OCI-LY1 (cell line): ENCODE measurements at regions not wholly inside any gene's neighbourhood (a gene's known extent, or its start where the extent isn't known, plus 50 kb on each side); places are given as distances from the start of the nearest gene placed in this dataset.

Experiments used
- H2AFZ ChIP-seq: fragments of 200-600 bp; sonication (generic), shearing (Covaris generic); 2 replicates; pipeline ENCODE4 v1.6.0; 2014; ENCODE audit warnings: antibody characterized with exemption, mild to moderate bottlenecking, low read length
- H3F3A ChIP-seq: fragments of 200-600 bp; sonication (generic), shearing (Covaris generic); 2 replicates; pipeline ENCODE4 v1.6.0; 2014; ENCODE audit warnings: mild to moderate bottlenecking, antibody characterized with exemption, low read length, moderate library complexity; ENCODE audit not compliant: insufficient read depth
- H3K27ac ChIP-seq: fragments of 200-600 bp; sonication (generic); 2 replicates; pipeline ENCODE4 v1.5.1; 2014; ENCODE audit warnings: low read length, mixed run types, mild to moderate bottlenecking, low read depth; ENCODE audit not compliant: poor library complexity, severe bottlenecking
- H3K27me3 ChIP-seq: fragments of 200-600 bp; sonication (generic); 2 replicates; pipeline ENCODE4 v1.6.0; 2014; ENCODE audit warnings: antibody characterized with exemption, mild to moderate bottlenecking, low read length, moderate library complexity; ENCODE audit not compliant: insufficient read depth
- H3K36me3 ChIP-seq: fragments of 200-600 bp; sonication (generic); 2 replicates; pipeline ENCODE4 v1.6.1; 2014; ENCODE audit warnings: mild to moderate bottlenecking, antibody characterized with exemption, low read length, moderate library complexity, mixed read lengths; ENCODE audit not compliant: insufficient read depth
- H3K4me1 ChIP-seq: fragments of 200-600 bp; sonication (generic); 2 replicates; pipeline ENCODE4 v1.5.1; 2014; ENCODE audit warnings: mild to moderate bottlenecking, low read length, moderate library complexity; ENCODE audit not compliant: insufficient read depth, severe bottlenecking
- H3K4me2 ChIP-seq: fragments of 200-600 bp; sonication (generic), shearing (Covaris generic); 2 replicates; pipeline ENCODE4 v1.6.1; 2014; ENCODE audit warnings: low read length
- H3K4me3 ChIP-seq: fragments of 200-600 bp; sonication (generic); 2 replicates; pipeline ENCODE4 v1.5.1; 2014; ENCODE audit warnings: low read length, low read depth, mild to moderate bottlenecking, mixed read lengths; ENCODE audit not compliant: poor library complexity, severe bottlenecking
- H3K79me2 ChIP-seq: fragments of 200-600 bp; shearing (Covaris generic); 2 replicates; pipeline ENCODE4 v1.6.1; 2016; ENCODE audit warnings: mixed run types, low read length, mixed read lengths; ENCODE audit not compliant: insufficient read depth
- H3K9ac ChIP-seq: fragments of 200-600 bp; sonication (generic), shearing (Covaris generic); 2 replicates; pipeline ENCODE4 v1.6.1; 2014; ENCODE audit warnings: mild to moderate bottlenecking, low read length, mixed read lengths
- H3K9me2 ChIP-seq: fragments of 200-600 bp; sonication (generic), shearing (Covaris generic); 2 replicates; pipeline ENCODE4 v1.6.1; 2014; ENCODE audit warnings: low read depth, mild to moderate bottlenecking, low read length, mixed read lengths
- H3K9me3 ChIP-seq: fragments of 200-600 bp; shearing (Covaris generic); 2 replicates; pipeline ENCODE4 v1.6.1; 2014; ENCODE audit warnings: low read length, mixed read lengths
- H4K20me1 ChIP-seq: fragments of 200-600 bp; sonication (generic), shearing (Covaris generic); 2 replicates; pipeline ENCODE4 v1.6.0; 2016; ENCODE audit warnings: mild to moderate bottlenecking, low read length; ENCODE audit not compliant: insufficient read depth
- CTCF ChIP-seq: fragments of 200-600 bp; sonication (generic), shearing (Covaris generic); IDR thresholded peaks from 2 replicates; pipeline ENCODE4 v1.5.1; 2017; ENCODE audit warnings: mild to moderate bottlenecking, antibody characterized with exemption, low read length, moderate library complexity, mixed read lengths
- EZH2 ChIP-seq: fragments of 200-600 bp; sonication (generic), shearing (Covaris generic); IDR thresholded peaks from 2 replicates; pipeline ENCODE4 v1.8.0; 2017; ENCODE audit warnings: borderline replicate concordance, mixed run types, mild to moderate bottlenecking, antibody characterized with exemption, low read length, moderate library complexity, mixed read lengths

- Histone ChIP-seq H3K4me3 (no peak overlapping the region), H3F3A (no peaks in the 10 kb centered on the region), H3K9me3 (no peaks in the 10 kb centered on the region), H3K4me1 (no peaks in the 10 kb centered on the region), H3K9me2 (no peaks in the 10 kb centered on the region), H3K27me3 (no peaks in the 10 kb centered on the region), H3K9ac (no peak overlapping the region), H2AFZ (no peak overlapping the region), H3K36me3 (no peaks in the 10 kb centered on the region), H3K27ac (no peak overlapping the region), H3K79me2 (no peaks in the 10 kb centered on the region), H3K4me2 (no peak overlapping the region), H4K20me1 (no peaks in the 10 kb centered on the region)
- TF ChIP-seq CTCF (no peak), EZH2 (no peak)
Measured at GRCh38 chr4:176849076-176849475, 56.4 kb upstream of the VEGFC start.

GRCh38 chr4:176850436-176850835, 57.7 kb upstream of the VEGFC start:
- Histone ChIP-seq H3K4me2 (no peak overlapping the region), H3K9me3 (no peaks in the 10 kb centered on the region), H3K36me3 (no peaks in the 10 kb centered on the region), H3K79me2 (no peaks in the 10 kb centered on the region), H4K20me1 (no peaks in the 10 kb centered on the region), H3K27ac (no peak overlapping the region), H3K4me1 (no peaks in the 10 kb centered on the region), H3K9ac (no peak overlapping the region), H3K27me3 (no peaks in the 10 kb centered on the region), H3F3A (no peaks in the 10 kb centered on the region), H3K9me2 (no peaks in the 10 kb centered on the region), H2AFZ (no peak overlapping the region), H3K4me3 (no peak overlapping the region)
- TF ChIP-seq EZH2 = no peak
- no peak for TF ChIP-seq CTCF

- no peak overlapping the region for H2AFZ ChIP-seq
- H3K9me2 ChIP-seq = no peaks in the 10 kb centered on the region
- no peaks in the 10 kb centered on the region for H3K4me1 ChIP-seq
- H3K9ac ChIP-seq = no peak overlapping the region
- H4K20me1 ChIP-seq = no peaks in the 10 kb centered on the region
- TF ChIP-seq EZH2 (no peak), CTCF (no peak)
- H3K27ac ChIP-seq = no peak overlapping the region
- H3K27me3 ChIP-seq = no peaks in the 10 kb centered on the region
- no peaks in the 10 kb centered on the region for H3K79me2 ChIP-seq
- H3K4me2 ChIP-seq = no peak overlapping the region
- no peaks in the 10 kb centered on the region for H3K9me3 ChIP-seq
- H3K36me3 ChIP-seq = no peaks in the 10 kb centered on the region
- H3K4me3 ChIP-seq = no peak overlapping the region
- H3F3A ChIP-seq = no peaks in the 10 kb centered on the region
Measured at GRCh38 chr4:176856421-176856820, 63.7 kb upstream of the VEGFC start.
